ENCODE measurements at regions not wholly inside any gene's neighbourhood (a gene's known extent, or its start where the extent isn't known, plus 50 kb on each side); places are given as distances from the start of the nearest gene placed in this dataset.

DNA sequence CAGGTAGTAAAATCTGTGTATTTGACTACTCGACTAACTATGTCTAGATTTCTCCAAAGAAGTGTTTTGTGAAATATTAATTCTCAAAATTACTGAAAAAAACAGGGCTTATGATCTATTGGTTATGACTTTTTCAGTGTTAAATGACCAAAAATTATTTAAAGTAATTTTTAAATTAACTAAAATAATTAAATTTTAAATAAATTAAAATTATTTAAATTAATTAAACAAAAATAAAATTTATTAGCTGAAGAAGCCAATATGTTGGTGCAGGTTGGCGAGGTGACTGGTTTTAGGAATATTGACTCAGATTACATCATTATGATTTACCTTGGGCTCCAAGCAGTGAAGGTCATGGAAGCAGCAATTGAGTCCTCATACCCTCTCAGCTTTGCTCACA is 483.2 kb downstream of the PTPRC start:
- intact Hi-C loops (cut with DNase I), result no loop called here
- no peak for DNase-seq (ENCODE audit: extremely low spot score in 2 of 2)
- Histone ChIP-seq H3K4me3 (no peak overlapping the region), H3K27me3 (no peaks in the 10 kb centered on the region), H3K9me3 (no peaks in the 10 kb centered on the region), H3K4me1 (no peaks in the 10 kb centered on the region), H3K36me3 (no peaks in the 10 kb centered on the region), H3K27ac (no peak overlapping the region)
- TF ChIP-seq POLR2AphosphoS5 (IDR thresholded peaks at IDR 0.05; ENCODE audit: insufficient read depth in 1 of 2, low read depth in 1 of 2) (no peak), POLR2A (IDR thresholded peaks at IDR 0.05) (no peak)
- TF ChIP-seq, protein P1, sequence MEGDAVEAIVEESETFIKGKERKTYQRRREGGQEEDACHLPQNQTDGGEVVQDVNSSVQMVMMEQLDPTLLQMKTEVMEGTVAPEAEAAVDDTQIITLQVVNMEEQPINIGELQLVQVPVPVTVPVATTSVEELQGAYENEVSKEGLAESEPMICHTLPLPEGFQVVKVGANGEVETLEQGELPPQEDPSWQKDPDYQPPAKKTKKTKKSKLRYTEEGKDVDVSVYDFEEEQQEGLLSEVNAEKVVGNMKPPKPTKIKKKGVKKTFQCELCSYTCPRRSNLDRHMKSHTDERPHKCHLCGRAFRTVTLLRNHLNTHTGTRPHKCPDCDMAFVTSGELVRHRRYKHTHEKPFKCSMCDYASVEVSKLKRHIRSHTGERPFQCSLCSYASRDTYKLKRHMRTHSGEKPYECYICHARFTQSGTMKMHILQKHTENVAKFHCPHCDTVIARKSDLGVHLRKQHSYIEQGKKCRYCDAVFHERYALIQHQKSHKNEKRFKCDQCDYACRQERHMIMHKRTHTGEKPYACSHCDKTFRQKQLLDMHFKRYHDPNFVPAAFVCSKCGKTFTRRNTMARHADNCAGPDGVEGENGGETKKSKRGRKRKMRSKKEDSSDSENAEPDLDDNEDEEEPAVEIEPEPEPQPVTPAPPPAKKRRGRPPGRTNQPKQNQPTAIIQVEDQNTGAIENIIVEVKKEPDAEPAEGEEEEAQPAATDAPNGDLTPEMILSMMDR (IDR thresholded peaks at IDR 0.05), result no peak

DNA sequence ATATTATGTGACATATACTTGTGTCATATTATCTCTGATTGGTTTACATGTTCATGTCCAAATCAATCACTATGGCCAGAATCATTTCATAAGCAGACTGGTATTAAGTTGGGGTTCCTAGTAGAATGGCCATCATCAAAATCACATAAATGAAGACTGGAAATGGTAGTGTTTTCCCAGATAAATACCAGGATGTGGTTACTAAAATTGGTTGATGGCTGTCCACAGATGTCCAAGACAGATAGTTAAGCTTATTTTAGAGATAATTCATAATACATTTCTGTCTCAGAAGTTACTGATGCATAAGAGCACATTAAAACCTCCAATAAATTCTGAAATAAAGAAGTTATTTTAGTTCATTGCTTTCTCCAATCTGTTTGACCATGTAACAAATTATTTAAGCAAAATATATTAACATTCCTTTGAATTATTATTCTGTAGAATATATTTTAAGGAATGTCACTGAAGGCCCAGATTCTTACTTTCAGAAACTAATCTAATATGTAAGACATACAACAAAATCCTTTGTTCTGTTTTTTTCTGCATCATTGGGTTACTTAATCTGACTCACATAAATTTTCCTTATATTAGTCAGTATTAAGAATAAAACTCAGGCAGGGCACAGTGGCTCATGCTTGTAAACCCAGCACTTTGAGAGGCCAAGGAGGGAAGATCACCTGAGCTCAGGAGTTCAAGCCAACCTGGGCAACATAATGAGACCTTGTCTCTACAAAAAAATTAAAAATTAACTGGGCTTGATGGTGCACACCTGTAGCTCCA is 483.9 kb downstream of the PTPRC start:
- no peak overlapping the region for H3K27ac ChIP-seq
- intact Hi-C loops (cut with DNase I), result no loop called here
- no peaks in the 10 kb centered on the region for H3K27me3 ChIP-seq
- H3K36me3 ChIP-seq, result no peaks in the 10 kb centered on the region
- H3K4me3 ChIP-seq, result no peak overlapping the region
- no peaks in the 10 kb centered on the region for H3K4me1 ChIP-seq
- DNase-seq (ENCODE audit: extremely low spot score in 2 of 2), result no peak
- H3K9me3 ChIP-seq, result no peaks in the 10 kb centered on the region
- TF ChIP-seq POLR2A (IDR thresholded peaks at IDR 0.05) (no peak), POLR2AphosphoS5 (IDR thresholded peaks at IDR 0.05; ENCODE audit: insufficient read depth in 1 of 2, low read depth in 1 of 2) (no peak)
- TF ChIP-seq, protein P1 (IDR thresholded peaks at IDR 0.05), result no peak

GRCh38 chr1:199123615-199124014 is 484.8 kb downstream of the PTPRC start:
- DNase-seq (ENCODE audit: extremely low spot score in 2 of 2), result no peak
- H3K27ac ChIP-seq, result no peak overlapping the region
- H3K4me3 ChIP-seq, result no peak overlapping the region
- H3K36me3 ChIP-seq, result no peaks in the 10 kb centered on the region
- no peaks in the 10 kb centered on the region for H3K9me3 ChIP-seq
- H3K4me1 ChIP-seq, result no peaks in the 10 kb centered on the region
- no peaks in the 10 kb centered on the region for H3K27me3 ChIP-seq
- TF ChIP-seq POLR2AphosphoS5 (IDR thresholded peaks at IDR 0.05; ENCODE audit: insufficient read depth in 1 of 2, low read depth in 1 of 2), result no peak
- no peak for TF ChIP-seq POLR2A (IDR thresholded peaks at IDR 0.05)
- TF ChIP-seq, protein P1 (IDR thresholded peaks at IDR 0.05), result no peak
- intact Hi-C loops (cut with DNase I), result no loop called here

DNA sequence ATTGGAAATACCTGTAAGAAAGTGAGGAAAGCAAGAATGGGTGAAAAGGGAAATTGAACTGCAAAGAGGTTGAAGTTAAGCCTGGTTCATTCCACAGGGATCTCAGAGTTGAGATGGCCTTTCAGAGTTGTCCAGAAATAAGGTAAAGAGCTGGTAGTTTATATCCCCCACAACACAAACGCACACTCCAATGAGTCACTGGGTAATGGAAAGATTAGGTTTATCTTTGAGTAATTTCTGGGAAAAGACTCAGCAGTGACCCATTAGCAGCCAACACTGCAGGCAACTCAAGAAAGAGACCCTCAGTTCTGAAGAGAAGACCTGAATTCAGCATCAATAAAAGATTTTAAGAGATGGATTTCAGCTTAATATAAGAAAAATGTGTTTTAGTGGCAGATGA is 485.5 kb downstream of the PTPRC start:
- no peak overlapping the region for H3K27ac ChIP-seq
- H3K27me3 ChIP-seq, result no peaks in the 10 kb centered on the region
- no peaks in the 10 kb centered on the region for H3K9me3 ChIP-seq
- no peaks in the 10 kb centered on the region for H3K36me3 ChIP-seq
- intact Hi-C loops (cut with DNase I), result no loop called here
- DNase-seq (ENCODE audit: extremely low spot score in 2 of 2), result no peak
- no peak for TF ChIP-seq POLR2A (IDR thresholded peaks at IDR 0.05)
- no peak for TF ChIP-seq POLR2AphosphoS5 (IDR thresholded peaks at IDR 0.05; ENCODE audit: insufficient read depth in 1 of 2, low read depth in 1 of 2)
- TF ChIP-seq, protein P1 (IDR thresholded peaks at IDR 0.05), result no peak
- no peak overlapping the region for H3K4me3 ChIP-seq
- H3K4me1 ChIP-seq, result no peaks in the 10 kb centered on the region

DNA sequence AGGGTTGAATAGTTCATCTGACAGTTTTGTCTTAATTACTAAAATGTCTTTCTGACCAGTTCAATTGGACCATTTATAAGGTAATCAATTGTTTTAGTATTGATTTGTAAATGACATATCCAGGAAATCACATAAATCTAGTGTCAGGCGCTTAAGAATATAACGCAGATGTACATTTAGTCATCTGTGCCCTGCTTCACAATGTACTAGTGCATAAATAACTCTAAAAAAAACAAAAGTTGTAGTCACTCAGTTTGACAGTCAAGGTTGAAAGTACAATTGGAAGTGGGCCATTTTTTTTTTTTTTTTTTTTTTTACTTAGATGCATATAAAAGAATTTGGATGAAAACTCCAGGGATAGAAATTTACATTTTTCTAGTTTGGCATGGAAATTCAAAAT is 490.4 kb downstream of the PTPRC start:
- no peak overlapping the region for H3K27ac ChIP-seq
- DNase-seq (ENCODE audit: extremely low spot score in 2 of 2), result no peak
- no peaks in the 10 kb centered on the region for H3K27me3 ChIP-seq
- no peaks in the 10 kb centered on the region for H3K9me3 ChIP-seq
- intact Hi-C loops (cut with DNase I), result no loop called here
- TF ChIP-seq POLR2A (IDR thresholded peaks at IDR 0.05), result no peak
- TF ChIP-seq, protein P1 (IDR thresholded peaks at IDR 0.05), result no peak
- no peak for TF ChIP-seq POLR2AphosphoS5 (IDR thresholded peaks at IDR 0.05; ENCODE audit: insufficient read depth in 1 of 2, low read depth in 1 of 2)
- no peaks in the 10 kb centered on the region for H3K36me3 ChIP-seq
- no peak overlapping the region for H3K4me3 ChIP-seq
- H3K4me1 ChIP-seq, result no peaks in the 10 kb centered on the region

Measured in vagina (tissue), 2 donors.